ENCODE measurements at regions not wholly inside any gene's neighbourhood (a gene's known extent, or its start where the extent isn't known, plus 50 kb on each side); places are given as distances from the start of the nearest gene placed in this dataset.

- 85 to 89% (median 89%) methylated on average over 9 of the region's 9 CpGs for WGBS, 3 donors
- Histone ChIP-seq H3K27me3 (ENCODE audit: control insufficient read depth in 3 of 3, insufficient read depth in 3 of 3, low read length in 3 of 3) (no peaks in the 10 kb centered on the region), H3K4me1 (ENCODE audit: control insufficient read depth in 3 of 3, insufficient read depth in 2 of 3, low read depth in 1 of 3, low read length in 2 of 3) (no peaks in the 10 kb centered on the region), H3K4me3 (ENCODE audit: low read depth in 1 of 3, low read length in 3 of 3) (no peak overlapping the region), H3K27ac (ENCODE audit: low read depth in 1 of 3, low read length in 2 of 3) (no peak overlapping the region), H3K9me3 (ENCODE audit: control insufficient read depth in 2 of 2, insufficient read depth in 1 of 2, low read depth in 1 of 2, low read length in 1 of 2) (no peaks in the 10 kb centered on the region), H3K36me3 (ENCODE audit: control insufficient read depth in 3 of 3, insufficient read depth in 2 of 3, low read depth in 1 of 3, low read length in 3 of 3) (no peaks in the 10 kb centered on the region)
- DNase-seq (no peak), FAIRE-seq (no peak)
Measured at GRCh38 chr1:213324859-213325258, 273.8 kb downstream of the RPS6KC1 start.

DNA sequence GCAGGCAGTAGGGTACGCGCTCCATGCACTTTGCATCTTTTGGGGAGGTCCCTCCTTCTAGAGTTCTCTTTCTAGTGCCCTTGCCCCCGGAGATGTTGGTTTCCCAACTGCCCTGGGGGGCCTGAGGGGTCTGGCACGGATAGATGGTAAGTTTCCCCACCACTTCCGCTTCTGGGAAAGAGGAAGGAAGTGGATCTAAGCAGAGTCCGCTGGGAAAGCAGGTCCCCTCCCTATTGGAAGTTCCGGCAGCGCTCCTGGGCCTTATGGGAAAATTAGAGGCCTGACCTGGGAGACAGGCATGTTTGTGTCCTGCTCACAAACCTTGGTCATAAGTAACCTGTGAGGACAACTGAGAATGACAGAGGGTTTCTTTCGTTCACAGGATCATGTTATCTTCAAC is 274.4 kb downstream of the RPS6KC1 start:
- no peaks in the 10 kb centered on the region for H3K36me3 ChIP-seq (ENCODE audit: control insufficient read depth in 3 of 3, insufficient read depth in 2 of 3, low read depth in 1 of 3, low read length in 3 of 3)
- no peaks in the 10 kb centered on the region for H3K9me3 ChIP-seq (ENCODE audit: control insufficient read depth in 2 of 2, insufficient read depth in 1 of 2, low read depth in 1 of 2, low read length in 1 of 2)
- no peak for FAIRE-seq
- no peak overlapping the region for H3K4me3 ChIP-seq (ENCODE audit: low read depth in 1 of 3, low read length in 3 of 3)
- 79 to 83% (median 80%) methylated on average over 9 of the region's 9 CpGs for WGBS, 3 donors
- DNase-seq = no peak
- no peak overlapping the region for H3K27ac ChIP-seq (ENCODE audit: low read depth in 1 of 3, low read length in 2 of 3)
- no peaks in the 10 kb centered on the region for H3K27me3 ChIP-seq (ENCODE audit: control insufficient read depth in 3 of 3, insufficient read depth in 3 of 3, low read length in 3 of 3)
- H3K4me1 ChIP-seq (ENCODE audit: control insufficient read depth in 3 of 3, insufficient read depth in 2 of 3, low read depth in 1 of 3, low read length in 2 of 3) = no peaks in the 10 kb centered on the region

GRCh38 chr1:213326281-213327016 is 275.4 kb downstream of the RPS6KC1 start:
- no peak for FAIRE-seq
- WGBS, 3 donors = 75 to 90% (median 79%) methylated on average over 2 of the region's 2 CpGs
- Histone ChIP-seq H3K36me3 (ENCODE audit: control insufficient read depth in 3 of 3, insufficient read depth in 2 of 3, low read depth in 1 of 3, low read length in 3 of 3) (no peaks in the 10 kb centered on the region), H3K4me3 (ENCODE audit: low read depth in 1 of 3, low read length in 3 of 3) (no peak overlapping the region), H3K27ac (ENCODE audit: low read depth in 1 of 3, low read length in 2 of 3) (no peak overlapping the region), H3K27me3 (ENCODE audit: control insufficient read depth in 3 of 3, insufficient read depth in 3 of 3, low read length in 3 of 3) (no peaks in the 10 kb centered on the region), H3K9me3 (ENCODE audit: control insufficient read depth in 2 of 2, insufficient read depth in 1 of 2, low read depth in 1 of 2, low read length in 1 of 2) (no peaks in the 10 kb centered on the region), H3K4me1 (ENCODE audit: control insufficient read depth in 3 of 3, insufficient read depth in 2 of 3, low read depth in 1 of 3, low read length in 2 of 3) (no peaks in the 10 kb centered on the region)
- DNase-seq = no peak

DNA sequence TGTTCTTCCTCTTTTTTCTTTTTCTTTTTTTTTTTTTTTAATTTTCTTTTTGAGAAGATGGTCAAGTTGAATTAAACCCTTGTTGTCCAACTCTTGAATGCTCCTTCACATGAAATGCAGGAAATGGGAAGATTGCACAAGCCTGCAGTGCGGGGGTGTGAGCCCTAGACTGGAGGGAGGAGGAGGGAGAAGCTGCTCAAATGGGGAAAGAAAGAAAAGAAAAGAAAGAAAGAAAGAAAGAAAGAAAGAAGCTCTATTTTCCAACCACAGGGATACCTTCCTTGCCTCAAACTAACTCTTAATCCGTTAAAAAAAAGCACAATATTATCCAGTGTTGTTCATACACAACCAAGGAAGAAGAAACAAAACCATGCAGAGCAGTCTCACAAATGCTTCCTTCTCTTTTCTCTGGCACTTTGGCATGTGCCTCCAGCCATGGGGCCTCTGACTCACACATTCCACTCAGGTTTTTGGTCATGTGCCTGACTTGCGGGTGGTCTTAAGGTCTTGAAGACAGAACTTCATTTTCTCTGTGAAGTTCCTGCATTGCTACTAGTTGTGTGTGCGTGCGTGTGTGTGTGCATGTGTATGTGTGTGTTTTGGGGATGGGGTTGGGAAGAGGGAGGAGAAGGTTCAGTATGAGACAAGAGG is 276.1 kb downstream of the RPS6KC1 start:
- Histone ChIP-seq H3K9me3 (ENCODE audit: control insufficient read depth in 2 of 2, insufficient read depth in 1 of 2, low read depth in 1 of 2, low read length in 1 of 2) (no peaks in the 10 kb centered on the region), H3K27me3 (ENCODE audit: control insufficient read depth in 3 of 3, insufficient read depth in 3 of 3, low read length in 3 of 3) (no peaks in the 10 kb centered on the region), H3K36me3 (ENCODE audit: control insufficient read depth in 3 of 3, insufficient read depth in 2 of 3, low read depth in 1 of 3, low read length in 3 of 3) (no peaks in the 10 kb centered on the region), H3K4me1 (ENCODE audit: control insufficient read depth in 3 of 3, insufficient read depth in 2 of 3, low read depth in 1 of 3, low read length in 2 of 3) (no peaks in the 10 kb centered on the region), H3K4me3 (ENCODE audit: low read depth in 1 of 3, low read length in 3 of 3) (no peak overlapping the region), H3K27ac (ENCODE audit: low read depth in 1 of 3, low read length in 2 of 3) (no peak overlapping the region)
- no peak for DNase-seq
- WGBS, 3 donors = 80 to 90% (median 82%) methylated on average over 5 of the region's 5 CpGs
- FAIRE-seq = no peak

- H3K4me3 ChIP-seq (ENCODE audit: low read depth in 1 of 3, low read length in 3 of 3) = no peak overlapping the region
- H3K4me1 ChIP-seq (ENCODE audit: control insufficient read depth in 3 of 3, insufficient read depth in 2 of 3, low read depth in 1 of 3, low read length in 2 of 3) = no peaks in the 10 kb centered on the region
- 77% methylated on average over 11 of the region's 11 CpGs for WGBS, 3 donors
- H3K27me3 ChIP-seq (ENCODE audit: control insufficient read depth in 3 of 3, insufficient read depth in 3 of 3, low read length in 3 of 3) = no peaks in the 10 kb centered on the region
- H3K27ac ChIP-seq (ENCODE audit: low read depth in 1 of 3, low read length in 2 of 3) = no peak overlapping the region
- DNase-seq (no peak), FAIRE-seq (no peak)
- no peaks in the 10 kb centered on the region for H3K36me3 ChIP-seq (ENCODE audit: control insufficient read depth in 3 of 3, insufficient read depth in 2 of 3, low read depth in 1 of 3, low read length in 3 of 3)
- H3K9me3 ChIP-seq (ENCODE audit: control insufficient read depth in 2 of 2, insufficient read depth in 1 of 2, low read depth in 1 of 2, low read length in 1 of 2) = no peaks in the 10 kb centered on the region
Measured at GRCh38 chr1:213329406-213330008, 278.5 kb downstream of the RPS6KC1 start.

- DNase-seq = no peak
- Histone ChIP-seq H3K4me3 (ENCODE audit: low read depth in 1 of 3, low read length in 3 of 3) (no peak overlapping the region), H3K36me3 (ENCODE audit: control insufficient read depth in 3 of 3, insufficient read depth in 2 of 3, low read depth in 1 of 3, low read length in 3 of 3) (no peaks in the 10 kb centered on the region), H3K9me3 (ENCODE audit: control insufficient read depth in 2 of 2, insufficient read depth in 1 of 2, low read depth in 1 of 2, low read length in 1 of 2) (peaks cover 0 to 2% of the 10 kb centered on the region in 2 donors), H3K4me1 (ENCODE audit: control insufficient read depth in 3 of 3, insufficient read depth in 2 of 3, low read depth in 1 of 3, low read length in 2 of 3) (no peaks in the 10 kb centered on the region), H3K27me3 (ENCODE audit: control insufficient read depth in 3 of 3, insufficient read depth in 3 of 3, low read length in 3 of 3) (no peaks in the 10 kb centered on the region), H3K27ac (ENCODE audit: low read depth in 1 of 3, low read length in 2 of 3) (no peak overlapping the region)
- no peak for FAIRE-seq
- 71 to 81% (median 78%) methylated on average over 3 of the region's 3 CpGs for WGBS, 3 donors
Measured at GRCh38 chr1:213330281-213330680, 279.2 kb downstream of the RPS6KC1 start.

- no peaks in the 10 kb centered on the region for H3K4me1 ChIP-seq (ENCODE audit: control insufficient read depth in 3 of 3, insufficient read depth in 2 of 3, low read depth in 1 of 3, low read length in 2 of 3)
- no peak for DNase-seq
- no peak for FAIRE-seq
- H3K36me3 ChIP-seq (ENCODE audit: control insufficient read depth in 3 of 3, insufficient read depth in 2 of 3, low read depth in 1 of 3, low read length in 3 of 3) = no peaks in the 10 kb centered on the region
- H3K9me3 ChIP-seq (ENCODE audit: control insufficient read depth in 2 of 2, insufficient read depth in 1 of 2, low read depth in 1 of 2, low read length in 1 of 2) = peaks cover 0 to 5% of the 10 kb centered on the region in 2 donors
- WGBS, 3 donors = 79 to 83% (median 82%) methylated on average over 4 of the region's 4 CpGs
- H3K4me3 ChIP-seq (ENCODE audit: low read depth in 1 of 3, low read length in 3 of 3) = no peak overlapping the region
- no peak overlapping the region for H3K27ac ChIP-seq (ENCODE audit: low read depth in 1 of 3, low read length in 2 of 3)
- H3K27me3 ChIP-seq (ENCODE audit: control insufficient read depth in 3 of 3, insufficient read depth in 3 of 3, low read length in 3 of 3) = no peaks in the 10 kb centered on the region
Measured at GRCh38 chr1:213331631-213332175, 280.7 kb downstream of the RPS6KC1 start.

- 58 to 70% (median 65%) methylated on average over 4 of the region's 4 CpGs for WGBS, 3 donors
- DNase-seq = no peak
- Histone ChIP-seq H3K9me3 (ENCODE audit: control insufficient read depth in 2 of 2, insufficient read depth in 1 of 2, low read depth in 1 of 2, low read length in 1 of 2) (peaks cover 0 to 5% of the 10 kb centered on the region in 2 donors), H3K4me3 (ENCODE audit: low read depth in 1 of 3, low read length in 3 of 3) (no peak overlapping the region), H3K4me1 (ENCODE audit: control insufficient read depth in 3 of 3, insufficient read depth in 2 of 3, low read depth in 1 of 3, low read length in 2 of 3) (no peaks in the 10 kb centered on the region), H3K36me3 (ENCODE audit: control insufficient read depth in 3 of 3, insufficient read depth in 2 of 3, low read depth in 1 of 3, low read length in 3 of 3) (no peaks in the 10 kb centered on the region), H3K27ac (ENCODE audit: low read depth in 1 of 3, low read length in 2 of 3) (no peak overlapping the region), H3K27me3 (ENCODE audit: control insufficient read depth in 3 of 3, insufficient read depth in 3 of 3, low read length in 3 of 3) (no peaks in the 10 kb centered on the region)
- FAIRE-seq = no peak
Measured at GRCh38 chr1:213332491-213332890, 281.4 kb downstream of the RPS6KC1 start.

All from small intestine (tissue), 7 donors.